A549 (cell line): ENCODE measurements at regions not wholly inside any gene's neighbourhood (a gene's known extent, or its start where the extent isn't known, plus 50 kb on each side); places are given as distances from the start of the nearest gene placed in this dataset.

Experiments used
- EHMT2 ChIP-seq: fragments of 200-600 bp; sonication (generic); IDR thresholded peaks from 2 replicates; pipeline ENCODE4 v1.6.1; 2016; ENCODE audit warnings: antibody characterized with exemption, low read depth, mild to moderate bottlenecking, moderate library complexity
- HOXA7 ChIP-seq: fragments of 250-450 bp; sonication (Bioruptor Pico); IDR thresholded peaks from 2 replicates; pipeline ENCODE4 v1.5.0; 2020; ENCODE audit warnings: mild to moderate bottlenecking, moderate library complexity
- POLR2A ChIP-seq: IDR thresholded peaks from 2 replicates; pipeline ENCODE4 v1.6.1; 2012; ENCODE audit warnings: mild to moderate bottlenecking, low read length
- TF ChIP-seq, protein P1 (sequence below): fragments of 250-450 bp; sonication (Bioruptor Pico); IDR thresholded peaks from 2 replicates; pipeline ENCODE4 v1.5.0; 2021; ENCODE audit warnings: mild to moderate bottlenecking, moderate library complexity, borderline replicate concordance
- TF ChIP-seq, protein P2 (sequence below): fragments of >200 bp; sonication (Bioruptor Twin); formaldehyde crosslinking; IDR thresholded peaks from 3 replicates; pipeline ENCODE4 v1.5.1; 2016
- TF ChIP-seq, protein P3 (sequence below): fragments of 450-650 bp; IDR thresholded peaks from 2 replicates; pipeline ENCODE4 v1.6.1; 2014; ENCODE audit warnings: antibody characterized with exemption
- TF ChIP-seq, protein P4 (sequence below): IDR thresholded peaks from 2 replicates; pipeline ENCODE4 v1.6.1; 2012
- TF ChIP-seq, protein P5 (sequence below): fragments of >200 bp; sonication (Bioruptor Twin); formaldehyde crosslinking; IDR thresholded peaks from 2 replicates; pipeline ENCODE4 v1.6.1; 2016

DNA sequence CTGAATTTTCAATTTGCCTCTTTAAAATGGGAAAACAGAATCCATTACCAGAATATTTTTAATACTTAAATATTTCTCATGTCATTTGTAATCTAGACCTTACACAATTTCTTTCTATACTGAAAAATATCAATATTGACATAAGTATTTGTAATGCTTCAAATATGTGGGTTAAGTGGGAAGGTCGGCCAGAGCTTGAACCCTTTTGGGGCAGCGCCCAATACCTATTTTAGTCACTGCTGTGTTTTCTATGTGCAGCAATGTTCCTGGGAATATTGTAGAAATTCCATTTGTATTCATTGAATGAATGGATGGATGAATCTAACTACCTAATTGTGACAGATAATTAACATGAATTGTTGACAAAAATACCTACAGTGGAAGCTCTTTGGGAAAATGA, 459.7 kb upstream of the ZNF717 start:
- TF ChIP-seq, protein P1, sequence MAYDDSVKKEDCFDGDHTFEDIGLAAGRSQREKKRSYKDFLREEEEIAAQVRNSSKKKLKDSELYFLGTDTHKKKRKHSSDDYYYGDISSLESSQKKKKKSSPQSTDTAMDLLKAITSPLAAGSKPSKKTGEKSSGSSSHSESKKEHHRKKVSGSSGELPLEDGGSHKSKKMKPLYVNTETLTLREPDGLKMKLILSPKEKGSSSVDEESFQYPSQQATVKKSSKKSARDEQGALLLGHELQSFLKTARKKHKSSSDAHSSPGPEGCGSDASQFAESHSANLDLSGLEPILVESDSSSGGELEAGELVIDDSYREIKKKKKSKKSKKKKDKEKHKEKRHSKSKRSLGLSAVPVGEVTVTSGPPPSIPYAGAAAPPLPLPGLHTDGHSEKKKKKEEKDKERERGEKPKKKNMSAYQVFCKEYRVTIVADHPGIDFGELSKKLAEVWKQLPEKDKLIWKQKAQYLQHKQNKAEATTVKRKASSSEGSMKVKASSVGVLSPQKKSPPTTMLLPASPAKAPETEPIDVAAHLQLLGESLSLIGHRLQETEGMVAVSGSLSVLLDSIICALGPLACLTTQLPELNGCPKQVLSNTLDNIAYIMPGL (CRISPR knock-in tag): no peak
- TF ChIP-seq, protein P2, sequence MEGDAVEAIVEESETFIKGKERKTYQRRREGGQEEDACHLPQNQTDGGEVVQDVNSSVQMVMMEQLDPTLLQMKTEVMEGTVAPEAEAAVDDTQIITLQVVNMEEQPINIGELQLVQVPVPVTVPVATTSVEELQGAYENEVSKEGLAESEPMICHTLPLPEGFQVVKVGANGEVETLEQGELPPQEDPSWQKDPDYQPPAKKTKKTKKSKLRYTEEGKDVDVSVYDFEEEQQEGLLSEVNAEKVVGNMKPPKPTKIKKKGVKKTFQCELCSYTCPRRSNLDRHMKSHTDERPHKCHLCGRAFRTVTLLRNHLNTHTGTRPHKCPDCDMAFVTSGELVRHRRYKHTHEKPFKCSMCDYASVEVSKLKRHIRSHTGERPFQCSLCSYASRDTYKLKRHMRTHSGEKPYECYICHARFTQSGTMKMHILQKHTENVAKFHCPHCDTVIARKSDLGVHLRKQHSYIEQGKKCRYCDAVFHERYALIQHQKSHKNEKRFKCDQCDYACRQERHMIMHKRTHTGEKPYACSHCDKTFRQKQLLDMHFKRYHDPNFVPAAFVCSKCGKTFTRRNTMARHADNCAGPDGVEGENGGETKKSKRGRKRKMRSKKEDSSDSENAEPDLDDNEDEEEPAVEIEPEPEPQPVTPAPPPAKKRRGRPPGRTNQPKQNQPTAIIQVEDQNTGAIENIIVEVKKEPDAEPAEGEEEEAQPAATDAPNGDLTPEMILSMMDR: no peak
- TF ChIP-seq EHMT2 (no peak), HOXA7 (no peak), POLR2A (no peak)
- TF ChIP-seq, protein P3, sequence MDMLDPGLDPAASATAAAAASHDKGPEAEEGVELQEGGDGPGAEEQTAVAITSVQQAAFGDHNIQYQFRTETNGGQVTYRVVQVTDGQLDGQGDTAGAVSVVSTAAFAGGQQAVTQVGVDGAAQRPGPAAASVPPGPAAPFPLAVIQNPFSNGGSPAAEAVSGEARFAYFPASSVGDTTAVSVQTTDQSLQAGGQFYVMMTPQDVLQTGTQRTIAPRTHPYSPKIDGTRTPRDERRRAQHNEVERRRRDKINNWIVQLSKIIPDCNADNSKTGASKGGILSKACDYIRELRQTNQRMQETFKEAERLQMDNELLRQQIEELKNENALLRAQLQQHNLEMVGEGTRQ: no peak
- TF ChIP-seq, protein P4, sequence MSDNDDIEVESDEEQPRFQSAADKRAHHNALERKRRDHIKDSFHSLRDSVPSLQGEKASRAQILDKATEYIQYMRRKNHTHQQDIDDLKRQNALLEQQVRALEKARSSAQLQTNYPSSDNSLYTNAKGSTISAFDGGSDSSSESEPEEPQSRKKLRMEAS: no peak
- TF ChIP-seq, protein P5, sequence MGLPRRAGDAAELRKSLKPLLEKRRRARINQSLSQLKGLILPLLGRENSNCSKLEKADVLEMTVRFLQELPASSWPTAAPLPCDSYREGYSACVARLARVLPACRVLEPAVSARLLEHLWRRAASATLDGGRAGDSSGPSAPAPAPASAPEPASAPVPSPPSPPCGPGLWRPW: no peak
